KOPT-K1 (cell line): ENCODE measurements at regions not wholly inside any gene's neighbourhood (a gene's known extent, or its start where the extent isn't known, plus 50 kb on each side); places are given as distances from the start of the nearest gene placed in this dataset.

Experiments used
- H3K27ac ChIP-seq: fragments of 200-600 bp; sonication (generic); 2 replicates; pipeline ENCODE4 v1.5.1; 2016; ENCODE audit warnings: antibody characterized with exemption, mild to moderate bottlenecking, low read depth, low read length; ENCODE audit not compliant: poor library complexity, severe bottlenecking
- H3K36me3 ChIP-seq: fragments of 200-600 bp; sonication (generic); 2 replicates; pipeline ENCODE4 v1.5.1; 2017; ENCODE audit warnings: antibody characterized with exemption, mild to moderate bottlenecking, low read length, moderate library complexity; ENCODE audit not compliant: insufficient read depth
- H3K9me3 ChIP-seq: fragments of 200-600 bp; sonication (generic); 2 replicates; pipeline ENCODE4 v1.5.1; 2017; ENCODE audit warnings: antibody characterized with exemption, low read length, mild to moderate bottlenecking; ENCODE audit not compliant: insufficient read depth, poor library complexity, severe bottlenecking

GRCh38 chr13:65670014-65670625 lies 1560.0 kb downstream of the PCDH9 start:
- H3K36me3 ChIP-seq = no peaks in the 10 kb centered on the region
- H3K9me3 ChIP-seq = no peaks in the 10 kb centered on the region
- H3K27ac ChIP-seq = no peak overlapping the region

- Histone ChIP-seq H3K27ac (no peak overlapping the region), H3K9me3 (no peaks in the 10 kb centered on the region), H3K36me3 (no peaks in the 10 kb centered on the region)
Measured at GRCh38 chr13:65660731-65661130, 1569.4 kb downstream of the PCDH9 start.

GRCh38 chr13:65656740-65657329 lies 1573.3 kb downstream of the PCDH9 start:
- Histone ChIP-seq H3K36me3 (no peaks in the 10 kb centered on the region), H3K27ac (no peak overlapping the region), H3K9me3 (no peaks in the 10 kb centered on the region)

- Histone ChIP-seq H3K36me3 (no peaks in the 10 kb centered on the region), H3K27ac (no peak overlapping the region), H3K9me3 (no peaks in the 10 kb centered on the region)
Measured at GRCh38 chr13:65653613-65654012, 1576.5 kb downstream of the PCDH9 start.

GRCh38 chr13:65650321-65650720 lies 1579.8 kb downstream of the PCDH9 start:
- no peak overlapping the region for H3K27ac ChIP-seq
- no peaks in the 10 kb centered on the region for H3K9me3 ChIP-seq
- H3K36me3 ChIP-seq = no peaks in the 10 kb centered on the region

GRCh38 chr13:65642996-65643395 lies 1587.1 kb downstream of the PCDH9 start:
- no peak overlapping the region for H3K27ac ChIP-seq

GRCh38 chr13:65642301-65642700 lies 1587.8 kb downstream of the PCDH9 start:
- Histone ChIP-seq H3K36me3 (no peaks in the 10 kb centered on the region), H3K9me3 (no peaks in the 10 kb centered on the region), H3K27ac (no peak overlapping the region)

More at GRCh38 chr13:65642996-65643395, 1587.1 kb downstream of the PCDH9 start:
- Histone ChIP-seq H3K9me3 (no peaks in the 10 kb centered on the region), H3K36me3 (no peaks in the 10 kb centered on the region)

GRCh38 chr13:65638572-65639168 lies 1591.5 kb downstream of the PCDH9 start:
- no peaks in the 10 kb centered on the region for H3K9me3 ChIP-seq
- no peak overlapping the region for H3K27ac ChIP-seq
- no peaks in the 10 kb centered on the region for H3K36me3 ChIP-seq

- Histone ChIP-seq H3K36me3 (no peaks in the 10 kb centered on the region), H3K9me3 (no peaks in the 10 kb centered on the region), H3K27ac (no peak overlapping the region)
Measured at GRCh38 chr13:65633806-65634205, 1596.3 kb downstream of the PCDH9 start.

- no peaks in the 10 kb centered on the region for H3K9me3 ChIP-seq
- H3K36me3 ChIP-seq = no peaks in the 10 kb centered on the region
- no peak overlapping the region for H3K27ac ChIP-seq
Measured at GRCh38 chr13:65631078-65631477, 1599.1 kb downstream of the PCDH9 start.

GRCh38 chr13:65629926-65630325 lies 1600.2 kb downstream of the PCDH9 start:
- Histone ChIP-seq H3K9me3 (no peaks in the 10 kb centered on the region), H3K27ac (no peak overlapping the region), H3K36me3 (no peaks in the 10 kb centered on the region)

- no peak overlapping the region for H3K27ac ChIP-seq
- H3K36me3 ChIP-seq = no peaks in the 10 kb centered on the region
- H3K9me3 ChIP-seq = no peaks in the 10 kb centered on the region
Measured at GRCh38 chr13:65623148-65623547, 1607.0 kb downstream of the PCDH9 start.

- Histone ChIP-seq H3K9me3 (no peaks in the 10 kb centered on the region), H3K27ac (no peak overlapping the region), H3K36me3 (no peaks in the 10 kb centered on the region)
Measured at GRCh38 chr13:65615506-65615905, 1614.6 kb downstream of the PCDH9 start.

GRCh38 chr13:65613004-65613403 lies 1617.1 kb downstream of the PCDH9 start:
- Histone ChIP-seq H3K27ac (no peak overlapping the region), H3K9me3 (no peaks in the 10 kb centered on the region), H3K36me3 (no peaks in the 10 kb centered on the region)

GRCh38 chr13:65609350-65609749 lies 1620.8 kb downstream of the PCDH9 start:
- no peak overlapping the region for H3K27ac ChIP-seq
- no peaks in the 10 kb centered on the region for H3K36me3 ChIP-seq
- no peaks in the 10 kb centered on the region for H3K9me3 ChIP-seq

GRCh38 chr13:65606622-65607021 lies 1623.5 kb downstream of the PCDH9 start:
- no peaks in the 10 kb centered on the region for H3K9me3 ChIP-seq
- no peaks in the 10 kb centered on the region for H3K36me3 ChIP-seq
- no peak overlapping the region for H3K27ac ChIP-seq
